Mesenteric fat pad (tissue), 1 donor: ENCODE measurements at regions not wholly inside any gene's neighbourhood (a gene's known extent, or its start where the extent isn't known, plus 50 kb on each side); places are given as distances from the start of the nearest gene placed in this dataset.

Experiments
- DNase-seq: peaks from one replicate; pipeline ENCODE4 v3.0.0-alpha.2; 2020; ENCODE audit warnings: low spot score
- donor health status: DM: yes; HTN: yes; CAD: no.

- DNase-seq: no peak
Measured at GRCh38 chr19:56946159-56946558, 105.6 kb upstream of the PEG3 start.

- no peak for DNase-seq
Measured at GRCh38 chr19:56947206-56947605, 106.7 kb upstream of the PEG3 start.

GRCh38 chr19:56949626-56950025 is 109.1 kb upstream of the PEG3 start:
- DNase-seq: no peak

- DNase-seq: no peak
Measured at GRCh38 chr19:56951672-56952071, 111.1 kb upstream of the PEG3 start.

GRCh38 chr19:56953470-56953869 is 112.9 kb upstream of the PEG3 start:
- DNase-seq: no peak

DNA sequence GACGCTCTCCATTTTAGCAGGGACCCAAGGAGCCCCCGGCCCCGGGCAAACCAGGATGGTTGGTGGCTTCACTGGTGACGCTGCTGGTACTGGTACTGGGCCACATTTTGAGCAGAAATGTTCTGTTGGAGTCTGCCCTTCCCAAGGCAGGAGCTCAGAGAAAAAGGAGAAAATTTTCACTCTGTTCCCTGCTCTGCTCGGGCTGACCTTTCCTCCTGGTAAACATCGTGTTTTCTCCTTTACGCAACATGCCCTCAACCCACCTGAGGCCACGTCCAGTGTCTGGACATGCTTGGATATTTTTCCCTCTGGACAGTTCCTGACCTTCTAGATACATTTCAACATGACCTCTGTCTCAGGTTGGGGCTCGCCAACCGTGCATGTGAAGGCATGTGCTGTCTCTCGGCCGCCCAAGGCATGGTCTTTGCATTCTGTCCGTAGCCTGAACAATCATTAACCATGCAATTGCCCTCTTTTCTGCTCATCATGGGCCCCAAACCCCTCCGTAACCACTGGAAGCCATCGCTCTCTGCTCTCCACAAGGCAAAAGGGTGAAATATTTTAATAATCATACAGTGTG is 115.2 kb upstream of the PEG3 start:
- no peak for DNase-seq

- DNase-seq: no peak
Measured at GRCh38 chr19:56956503-56957226, 116.1 kb upstream of the PEG3 start.

- DNase-seq: no peak
Measured at GRCh38 chr19:56959205-56959604, 118.7 kb upstream of the PEG3 start.

GRCh38 chr19:56960959-56961543 is 120.5 kb upstream of the PEG3 start:
- DNase-seq: no peak

DNA sequence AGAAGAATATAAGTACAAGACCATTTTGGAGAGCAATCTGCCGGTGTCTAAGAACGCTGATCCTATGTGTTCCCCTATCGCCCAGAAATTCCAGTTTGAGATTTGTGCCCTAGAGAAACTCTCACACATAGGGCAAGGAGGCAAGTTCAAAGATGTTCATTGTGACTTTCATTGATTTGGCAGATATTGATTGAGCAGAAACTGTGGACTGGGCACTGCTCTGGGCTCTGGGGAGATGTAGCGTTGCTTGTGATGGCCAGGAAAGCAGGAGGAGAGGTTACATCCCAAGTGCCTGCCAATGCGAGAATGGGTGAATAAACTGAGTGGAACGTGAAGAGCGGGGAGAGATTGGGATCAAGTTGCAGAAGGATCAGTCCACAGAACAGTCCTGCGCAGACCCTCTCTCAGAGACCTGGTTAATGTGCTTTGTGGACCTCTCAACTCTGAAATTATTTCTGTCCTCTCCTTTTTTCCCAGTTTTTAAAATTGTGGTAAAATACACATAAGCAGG is 123.9 kb upstream of the PEG3 start:
- DNase-seq: no peak

DNA sequence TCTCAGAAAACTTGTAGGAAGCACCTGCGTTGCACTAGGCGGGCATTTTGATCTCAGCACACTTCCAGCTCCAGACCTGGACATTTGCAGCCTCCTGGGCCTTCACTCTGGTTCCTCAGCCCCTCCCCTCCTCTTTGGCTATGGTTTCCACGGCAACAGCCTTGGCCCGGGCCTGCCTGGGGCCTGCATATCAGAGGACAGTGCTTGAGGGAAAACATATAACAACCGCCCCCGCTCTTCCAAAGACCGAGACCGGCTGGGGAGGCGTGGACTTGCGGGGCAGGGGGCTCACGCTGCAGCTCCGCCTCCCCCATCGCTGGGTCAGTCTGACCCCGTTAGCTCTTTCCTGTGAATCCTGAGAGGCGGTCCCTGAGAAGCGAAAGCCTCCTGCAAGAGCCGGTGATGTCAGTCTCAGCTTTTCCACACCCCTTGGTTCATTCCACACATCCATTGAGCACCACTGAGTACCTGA is 125.7 kb upstream of the PEG3 start:
- no peak for DNase-seq

DNA sequence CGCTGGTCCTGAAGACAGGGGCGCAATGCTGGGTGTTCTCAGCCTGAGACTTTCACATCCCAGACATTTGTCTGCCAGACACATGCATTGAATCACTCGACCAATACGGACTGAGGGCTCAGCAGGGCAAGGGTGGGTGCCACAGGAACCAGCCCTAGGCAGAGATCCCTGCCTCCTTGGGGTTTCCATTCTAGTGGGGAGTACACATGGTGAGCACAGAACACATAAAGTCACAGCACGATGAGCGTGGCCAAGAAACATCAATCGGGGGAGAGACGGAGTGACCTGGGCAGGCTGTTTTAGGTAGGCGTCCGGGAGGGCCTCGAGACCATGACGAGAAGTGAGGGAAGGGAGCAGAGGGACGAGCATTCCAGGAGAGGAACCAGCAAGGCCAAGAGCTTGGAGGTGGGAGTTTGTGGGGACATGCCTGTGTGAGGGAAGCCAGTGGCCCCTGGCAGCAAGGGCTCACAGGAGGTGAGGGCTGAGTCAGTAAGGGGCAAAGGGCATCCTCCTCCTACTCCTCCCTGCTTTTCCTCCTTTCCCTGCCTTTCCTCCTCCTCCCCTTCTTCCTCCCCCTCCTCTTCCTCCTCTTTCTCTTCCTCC is 126.3 kb upstream of the PEG3 start:
- no peak for DNase-seq

DNA sequence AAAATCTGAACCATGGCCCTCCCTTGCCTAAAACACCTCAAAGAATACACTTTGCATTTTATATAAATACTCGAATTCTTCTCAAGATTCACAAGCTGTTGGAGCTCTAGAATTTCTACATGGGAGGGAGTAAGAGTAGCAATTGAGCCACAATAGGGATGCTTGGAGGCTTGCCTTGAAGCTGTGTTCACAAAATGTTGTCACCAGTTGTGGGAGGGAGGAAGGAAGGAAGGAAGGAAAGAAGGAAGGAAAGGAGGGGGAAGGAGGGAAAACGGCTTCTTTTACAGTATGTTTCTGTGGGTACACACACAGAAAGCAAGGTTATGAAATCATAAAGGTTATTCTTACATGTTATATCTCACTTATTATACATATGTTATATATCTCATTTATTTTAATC is 128.6 kb upstream of the PEG3 start:
- DNase-seq: no peak

DNA sequence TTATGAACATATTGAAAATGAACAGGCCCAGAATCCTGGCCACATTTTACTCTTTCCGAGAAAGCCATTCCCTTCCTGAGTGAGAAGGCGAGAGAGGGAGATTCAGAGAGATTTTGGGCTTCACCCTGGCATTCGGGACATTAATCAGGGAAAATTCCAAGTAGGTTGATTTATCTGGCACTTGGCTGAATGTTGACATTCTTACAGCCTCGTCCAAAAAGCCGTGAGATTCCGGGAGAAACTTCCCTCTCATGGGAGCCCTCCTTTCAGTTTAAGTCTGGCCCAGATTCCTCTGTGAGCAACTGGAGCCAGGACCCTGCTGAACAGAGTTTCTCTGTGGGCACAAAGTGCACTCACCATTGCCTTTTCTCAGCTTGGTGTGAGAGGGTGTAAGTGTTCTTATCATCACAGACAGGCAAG is 129.2 kb upstream of the PEG3 start:
- DNase-seq: no peak

- DNase-seq: no peak
Measured at GRCh38 chr19:56971230-56971629, 130.7 kb upstream of the PEG3 start.

- DNase-seq: no peak
Measured at GRCh38 chr19:56972291-56972841, 131.8 kb upstream of the PEG3 start.

DNA sequence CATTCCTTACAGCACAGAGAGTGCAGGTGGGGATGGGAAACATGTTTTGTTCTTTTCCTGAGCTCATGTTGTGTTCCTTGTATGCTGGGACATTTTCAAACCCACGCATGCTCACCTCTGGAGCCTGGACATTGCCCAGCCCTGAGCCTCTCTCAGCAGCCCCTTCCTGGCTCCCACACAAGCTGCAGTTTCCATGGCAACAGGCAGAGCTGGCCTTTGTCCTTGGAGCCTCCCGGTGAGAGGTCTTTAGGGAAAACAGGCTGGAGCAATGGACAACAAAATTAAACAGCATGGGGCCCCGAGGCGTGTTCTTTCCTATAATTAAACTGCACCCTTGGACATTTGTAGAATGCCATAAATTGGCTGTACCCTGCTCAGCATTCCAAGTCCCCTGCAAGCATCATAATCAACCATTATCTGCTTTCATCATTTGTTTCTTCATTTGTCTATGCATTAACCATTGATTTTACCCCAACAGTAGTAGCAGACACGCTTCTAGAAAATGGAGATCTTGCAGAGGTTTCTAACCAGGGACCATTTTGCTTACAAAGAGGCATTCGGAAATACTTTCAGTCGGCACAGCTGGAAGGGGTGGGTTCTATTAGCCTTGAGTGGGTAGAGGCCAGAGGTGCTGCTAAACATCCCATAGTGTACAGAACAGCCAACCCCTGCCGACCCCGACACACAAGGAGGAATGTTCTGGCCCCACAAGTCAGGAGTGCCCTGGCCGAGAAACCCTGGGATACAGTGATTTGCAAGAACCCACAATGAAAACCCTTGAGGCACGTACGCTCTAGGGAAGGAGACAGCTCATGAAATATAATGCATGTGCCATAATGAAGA is 133.4 kb upstream of the PEG3 start:
- DNase-seq: no peak

- no peak for DNase-seq
Measured at GRCh38 chr19:56974556-56975207, 134.2 kb upstream of the PEG3 start.

DNA sequence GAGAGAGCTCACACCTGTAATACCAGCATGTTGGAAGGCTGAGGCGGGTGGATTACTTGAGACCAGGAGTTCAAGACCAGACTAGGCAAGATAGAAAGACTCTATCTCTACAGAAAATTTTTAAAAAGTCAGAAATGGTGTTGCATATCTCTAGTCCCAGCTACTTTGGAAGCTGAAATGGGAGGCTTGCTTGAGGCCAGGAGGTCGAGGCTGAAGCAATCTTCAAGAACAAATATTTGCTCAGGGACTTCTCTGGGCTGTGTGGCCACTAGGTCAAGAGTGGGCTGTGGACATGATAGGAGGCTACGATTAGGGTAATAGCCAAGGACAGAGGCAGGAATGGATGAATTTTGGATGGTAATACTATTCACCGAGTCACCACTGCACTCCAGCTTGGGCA is 135.8 kb upstream of the PEG3 start:
- DNase-seq: no peak
